Suprapubic skin (tissue), 4 donors: ENCODE measurements at regions not wholly inside any gene's neighbourhood (a gene's known extent, or its start where the extent isn't known, plus 50 kb on each side); places are given as distances from the start of the nearest gene placed in this dataset.

Experiments
- EP300 ChIP-seq: sonication (generic); formaldehyde crosslinking; IDR thresholded peaks from one replicate; pipeline ENCODE4 v1.6.1; 2017; ENCODE audit warnings: antibody characterized with exemption
- POLR2AphosphoS5 ChIP-seq, 3 donors: sonication (generic); formaldehyde crosslinking; IDR thresholded peaks; one replicate each; pipeline ENCODE4 v1.6.1; 2017; ENCODE audit warnings: antibody characterized with exemption in 3 of 3
- TF ChIP-seq, protein P1 (sequence below), 2 donors: fragments of 200-600 bp in 1 of 2; fragments of 450-650 bp in 1 of 2; sonication (generic) in 1 of 2; IDR thresholded peaks; one replicate each; pipeline ENCODE4 v1.5.1; 2016 to 2019; ENCODE audit warnings: antibody characterized with exemption in 2 of 2, mild to moderate bottlenecking in 1 of 2, moderate library complexity in 1 of 2

GRCh38 chr9:79040671-79041070 is 531.1 kb upstream of the TLE4 start:
- TF ChIP-seq, protein P1, sequence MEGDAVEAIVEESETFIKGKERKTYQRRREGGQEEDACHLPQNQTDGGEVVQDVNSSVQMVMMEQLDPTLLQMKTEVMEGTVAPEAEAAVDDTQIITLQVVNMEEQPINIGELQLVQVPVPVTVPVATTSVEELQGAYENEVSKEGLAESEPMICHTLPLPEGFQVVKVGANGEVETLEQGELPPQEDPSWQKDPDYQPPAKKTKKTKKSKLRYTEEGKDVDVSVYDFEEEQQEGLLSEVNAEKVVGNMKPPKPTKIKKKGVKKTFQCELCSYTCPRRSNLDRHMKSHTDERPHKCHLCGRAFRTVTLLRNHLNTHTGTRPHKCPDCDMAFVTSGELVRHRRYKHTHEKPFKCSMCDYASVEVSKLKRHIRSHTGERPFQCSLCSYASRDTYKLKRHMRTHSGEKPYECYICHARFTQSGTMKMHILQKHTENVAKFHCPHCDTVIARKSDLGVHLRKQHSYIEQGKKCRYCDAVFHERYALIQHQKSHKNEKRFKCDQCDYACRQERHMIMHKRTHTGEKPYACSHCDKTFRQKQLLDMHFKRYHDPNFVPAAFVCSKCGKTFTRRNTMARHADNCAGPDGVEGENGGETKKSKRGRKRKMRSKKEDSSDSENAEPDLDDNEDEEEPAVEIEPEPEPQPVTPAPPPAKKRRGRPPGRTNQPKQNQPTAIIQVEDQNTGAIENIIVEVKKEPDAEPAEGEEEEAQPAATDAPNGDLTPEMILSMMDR (IDR thresholded peaks at IDR 0.05): no peak
- no peak for TF ChIP-seq EP300
- TF ChIP-seq POLR2AphosphoS5 (IDR thresholded peaks at IDR 0.05): no peak
